ENCODE measurements at regions not wholly inside any gene's neighbourhood (a gene's known extent, or its start where the extent isn't known, plus 50 kb on each side); places are given as distances from the start of the nearest gene placed in this dataset.

DNA sequence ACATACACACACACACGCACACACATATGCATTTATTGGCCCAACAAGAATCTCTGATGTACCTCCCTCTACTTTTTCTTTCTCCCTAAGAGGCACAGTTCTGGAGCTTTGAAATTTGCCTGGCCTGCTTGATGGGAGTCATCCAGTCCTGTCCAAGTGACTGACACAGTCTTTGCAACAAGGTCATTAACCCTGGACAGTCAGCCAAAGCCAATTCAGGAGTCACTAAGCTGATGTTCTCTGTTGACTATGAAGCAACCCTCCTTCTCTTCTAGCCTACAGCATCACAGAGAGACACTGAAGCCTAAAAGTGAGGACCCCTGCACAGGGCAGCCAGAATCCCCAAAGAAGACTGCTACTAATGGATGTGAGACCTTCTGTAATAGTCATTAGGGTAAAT is 123.1 kb downstream of the HHIPL2 start:
- no peaks in the 10 kb centered on the region for H4K20me1 ChIP-seq (ENCODE audit: control insufficient read depth, insufficient read depth, insufficient read length)
- Mint-ChIP-seq H3K27ac (no peak overlapping the region), H3K27me3 (ENCODE audit: low read depth) (no peaks in the 10 kb centered on the region), H3K4me3 (no peak overlapping the region), H3K36me3 (ENCODE audit: insufficient read depth in 1 of 3, low read depth in 3 of 3) (no peaks in the 10 kb centered on the region), H3K9me3 (peaks cover 0 to 2% of the 10 kb centered on the region in 2 experiments; a peak in 2 of 5 replicates), H3K4me1 (peaks cover 0 to under 1% of the 10 kb centered on the region in 2 experiments; a peak in 2 of 4 replicates)
- no peak overlapping the region for H2AK5ac ChIP-seq (ENCODE audit: insufficient read length, low read length)
- no CpG with 5 or more reads among the region's 1 CpG for WGBS (ENCODE audit: extremely low coverage, insufficient read length, low lambda C conversion rate)
- H3K18ac ChIP-seq (ENCODE audit: insufficient read length, low read depth, low read length), result no peak overlapping the region
- no peak overlapping the region for H2BK5ac ChIP-seq (ENCODE audit: insufficient read length, low read length)
- no peak overlapping the region for H3T11ph ChIP-seq (ENCODE audit: low read length)
- no peak overlapping the region for H3K9ac ChIP-seq (ENCODE audit: extremely low read depth, insufficient read length, low read length)
- H3K4ac ChIP-seq (ENCODE audit: low read depth, low read length), result no peak overlapping the region
- H3K27me3 ChIP-seq (ENCODE audit: insufficient read depth, low read length), result no peaks in the 10 kb centered on the region
- no peaks in the 10 kb centered on the region for H3K79me1 ChIP-seq (ENCODE audit: insufficient read depth, low read depth, low read length, poor library complexity, severe bottlenecking)
- no peak overlapping the region for H2BK12ac ChIP-seq (ENCODE audit: insufficient read length, low read depth, low read length)
- no peaks in the 10 kb centered on the region for H3K23me2 ChIP-seq (ENCODE audit: insufficient read length, low read depth, low read length, poor library complexity, severe bottlenecking)
- H2BK15ac ChIP-seq (ENCODE audit: low read depth, low read length), result no peak overlapping the region
- H3K14ac ChIP-seq (ENCODE audit: insufficient read depth, low read length), result no peak overlapping the region
- no peak overlapping the region for H2AFZ ChIP-seq (ENCODE audit: low read length)
- no peak overlapping the region for H4K91ac ChIP-seq (ENCODE audit: insufficient read length, low read depth, low read length)
- H3K79me2 ChIP-seq (ENCODE audit: insufficient read depth, low read length), result no peaks in the 10 kb centered on the region
- no peak for DNase-seq
- H3K4me1 ChIP-seq (ENCODE audit: insufficient read depth, low read length), result no peaks in the 10 kb centered on the region
- no peak overlapping the region for H3K27ac ChIP-seq (ENCODE audit: insufficient read length, low read depth, low read length)
- H2BK120ac ChIP-seq (ENCODE audit: low read depth, low read length, poor library complexity, severe bottlenecking), result no peak overlapping the region
- no peak overlapping the region for H3K4me2 ChIP-seq (ENCODE audit: insufficient read depth, insufficient read length, low read length)
- no peak overlapping the region for H3K56ac ChIP-seq (ENCODE audit: insufficient read length, low read depth, low read length)
- no peaks in the 10 kb centered on the region for H3K9me3 ChIP-seq (ENCODE audit: control insufficient read depth, low read depth, low read length)
- no peak overlapping the region for H3K23ac ChIP-seq (ENCODE audit: insufficient read length, low read depth, low read length)
- TF ChIP-seq CTCF (conservative IDR thresholded peaks at IDR 0.05), result no peak
- no peak overlapping the region for H2BK20ac ChIP-seq (ENCODE audit: low read depth, low read length, poor library complexity, severe bottlenecking)
- no peak overlapping the region for H4K5ac ChIP-seq (ENCODE audit: insufficient read length, low read depth, low read length)
- no peak overlapping the region for H4K8ac ChIP-seq (replicated peaks; ENCODE audit: insufficient read length, low read depth, low read length)
